ENCODE measurements at regions not wholly inside any gene's neighbourhood (a gene's known extent, or its start where the extent isn't known, plus 50 kb on each side); places are given as distances from the start of the nearest gene placed in this dataset.

DNA sequence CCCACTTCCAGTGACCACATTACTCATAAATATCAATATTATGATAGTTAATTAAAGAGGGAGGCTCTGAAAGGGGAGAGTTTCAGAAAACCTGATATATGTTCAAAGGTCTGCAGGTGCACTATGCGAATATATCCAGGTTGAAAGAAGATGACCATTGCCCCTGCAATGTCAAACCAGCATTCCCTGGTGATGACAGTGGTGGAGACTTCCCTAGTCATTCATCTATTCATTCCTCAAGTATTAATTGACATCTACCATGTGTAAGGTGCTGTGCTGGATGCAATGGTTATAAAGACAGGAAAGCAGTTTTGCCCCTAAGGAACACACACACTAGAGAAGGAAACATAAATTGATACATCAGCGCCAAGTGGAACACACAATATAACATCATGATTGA lies 588.3 kb upstream of the KCNMB2 start:
- DNase-seq, result no peak

DNA sequence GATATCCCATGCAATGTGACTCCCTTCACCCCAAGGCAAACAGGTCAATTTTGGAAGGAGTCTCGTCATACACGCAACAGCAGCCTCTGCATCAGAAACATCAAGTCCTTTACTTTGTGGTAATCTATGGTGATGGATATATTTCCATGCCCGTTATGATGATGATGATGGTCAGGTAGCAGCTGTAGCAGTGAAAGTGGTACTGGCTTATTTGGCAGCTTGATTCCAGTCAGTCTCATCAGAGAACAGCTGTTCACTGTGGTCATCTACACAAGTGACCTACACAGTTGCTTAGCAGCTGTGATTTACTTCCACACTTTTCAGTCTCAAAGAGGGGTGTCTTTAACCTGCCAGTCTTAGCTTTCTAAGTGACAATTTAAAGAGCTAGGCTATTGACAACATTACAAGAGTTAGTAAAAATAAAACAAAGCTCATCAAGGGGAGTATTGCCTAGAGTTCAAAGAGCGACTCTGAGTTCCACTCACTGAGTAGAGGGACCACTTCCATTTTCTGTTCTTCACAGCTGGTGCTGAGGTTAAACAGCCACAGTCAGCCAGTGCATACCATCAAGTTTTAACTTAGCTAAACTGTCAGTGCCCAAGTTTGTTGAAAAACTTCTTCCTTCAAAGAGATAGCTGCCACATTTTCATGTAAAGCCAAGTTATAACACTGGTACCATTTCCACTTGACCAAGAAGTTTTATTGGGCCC lies 587.4 kb upstream of the KCNMB2 start:
- DNase-seq, result no peak

DNA sequence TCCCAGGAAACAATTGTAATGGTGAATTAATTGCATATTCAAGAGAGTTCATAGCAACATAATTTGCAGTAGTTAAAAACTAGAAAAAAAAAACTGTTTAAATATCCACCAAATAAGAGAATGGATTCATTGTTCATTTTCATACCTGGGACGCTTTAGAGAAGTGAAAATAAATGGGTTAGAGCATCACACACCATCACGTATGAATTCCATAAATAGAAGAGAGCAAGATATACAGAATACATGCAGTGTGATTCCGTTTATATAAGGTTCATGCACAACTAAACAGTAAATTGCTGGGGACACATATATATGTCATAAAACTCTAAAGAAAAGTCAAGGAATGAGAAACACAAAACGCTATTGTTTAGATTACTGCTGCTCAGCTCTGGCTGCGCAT lies 577.0 kb upstream of the KCNMB2 start:
- DNase-seq, result no peak

DNA sequence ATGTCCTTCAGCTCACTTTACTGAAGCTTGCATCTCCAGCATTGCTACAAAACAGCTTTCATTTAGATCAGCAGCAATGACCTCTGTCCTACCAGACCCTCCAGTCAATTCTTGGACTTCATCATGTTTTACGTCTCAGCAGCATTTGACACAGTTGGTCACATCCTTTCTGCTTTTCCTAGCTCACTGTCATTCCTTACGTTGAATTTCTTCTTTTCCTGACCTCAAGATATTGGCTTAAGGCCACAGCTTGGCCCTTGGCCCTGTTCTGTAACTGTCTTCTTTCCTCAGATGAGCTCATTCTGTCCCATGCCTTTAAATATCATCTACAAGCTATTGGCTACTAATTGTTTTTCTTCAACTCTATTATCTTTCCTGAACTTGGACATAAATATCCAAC lies 576.2 kb upstream of the KCNMB2 start:
- DNase-seq, result no peak

DNA sequence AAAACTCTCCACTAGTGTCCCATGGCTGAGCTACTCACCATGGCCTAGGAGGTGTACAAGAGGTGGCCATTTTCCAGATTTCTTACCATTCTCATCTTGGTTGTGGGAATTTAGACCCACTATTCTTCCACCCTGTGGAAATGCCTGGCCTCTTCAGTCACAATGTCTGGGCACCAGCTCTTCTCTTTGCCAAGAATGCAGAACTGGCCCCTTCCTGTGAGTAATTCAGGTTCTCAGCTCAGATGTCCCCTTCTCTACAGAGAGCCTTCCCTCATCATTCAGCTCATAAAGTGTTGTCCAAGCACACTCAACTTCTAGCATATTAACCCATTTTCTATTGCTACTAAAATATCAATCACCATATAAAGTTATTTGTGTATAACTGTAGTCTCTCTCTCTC lies 575.5 kb upstream of the KCNMB2 start:
- DNase-seq, result no peak

DNA sequence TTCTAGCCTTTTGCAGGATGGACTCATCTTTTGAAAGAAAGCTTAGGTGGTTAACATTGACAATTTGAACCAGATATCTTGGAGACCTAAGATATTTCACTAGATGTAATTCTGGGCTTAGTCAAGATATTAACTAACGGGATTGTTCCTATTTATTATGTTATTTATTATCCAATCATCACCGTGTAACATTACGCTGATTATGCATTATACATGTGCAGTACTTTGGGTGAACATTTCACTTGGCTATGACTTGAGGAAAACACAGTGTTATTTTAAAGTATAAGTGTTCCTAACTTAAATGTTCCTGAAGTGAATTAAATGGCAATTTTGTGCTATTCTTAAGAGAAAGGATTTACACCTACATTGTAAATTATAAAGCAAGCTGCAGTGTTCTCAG lies 574.5 kb upstream of the KCNMB2 start:
- DNase-seq, result no peak

DNA sequence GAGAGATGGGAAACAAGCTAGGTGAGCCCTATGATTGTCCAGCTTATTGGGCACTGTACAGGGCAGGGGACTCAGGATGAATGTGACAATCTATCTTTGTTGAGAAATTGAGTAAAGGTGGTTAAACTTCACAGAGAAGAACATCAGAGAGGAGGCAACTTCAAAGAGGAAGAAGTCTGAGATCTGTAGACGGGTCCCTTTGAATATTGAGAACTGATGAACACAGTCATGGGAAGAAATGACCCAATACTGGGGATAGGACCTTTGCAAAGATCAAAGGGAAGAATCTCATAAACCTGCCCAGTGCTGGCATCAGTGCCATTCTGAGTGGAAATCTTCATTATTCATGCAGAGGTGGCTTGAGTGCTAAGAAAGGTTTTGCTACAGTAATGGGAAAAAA lies 569.7 kb upstream of the KCNMB2 start:
- no peak for DNase-seq

DNA sequence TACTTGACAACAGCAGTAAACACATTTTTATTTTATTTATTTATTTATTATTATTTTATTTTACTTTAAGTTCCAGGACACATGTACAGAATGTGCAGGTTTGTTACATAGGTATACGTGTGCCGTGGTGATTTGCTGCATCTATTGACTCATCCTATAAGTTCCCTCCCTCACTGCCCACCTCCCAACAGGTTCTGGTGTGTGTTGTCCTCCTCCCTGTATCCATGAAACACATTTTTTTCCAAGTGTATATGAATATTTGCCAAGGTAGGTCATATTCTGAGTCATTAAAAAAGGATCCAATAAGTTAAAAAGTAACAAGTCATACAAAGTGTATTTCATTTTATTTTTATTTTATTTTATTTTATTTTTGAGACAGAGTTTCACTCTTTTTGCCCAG lies 567.3 kb upstream of the KCNMB2 start:
- DNase-seq, result no peak

DNA sequence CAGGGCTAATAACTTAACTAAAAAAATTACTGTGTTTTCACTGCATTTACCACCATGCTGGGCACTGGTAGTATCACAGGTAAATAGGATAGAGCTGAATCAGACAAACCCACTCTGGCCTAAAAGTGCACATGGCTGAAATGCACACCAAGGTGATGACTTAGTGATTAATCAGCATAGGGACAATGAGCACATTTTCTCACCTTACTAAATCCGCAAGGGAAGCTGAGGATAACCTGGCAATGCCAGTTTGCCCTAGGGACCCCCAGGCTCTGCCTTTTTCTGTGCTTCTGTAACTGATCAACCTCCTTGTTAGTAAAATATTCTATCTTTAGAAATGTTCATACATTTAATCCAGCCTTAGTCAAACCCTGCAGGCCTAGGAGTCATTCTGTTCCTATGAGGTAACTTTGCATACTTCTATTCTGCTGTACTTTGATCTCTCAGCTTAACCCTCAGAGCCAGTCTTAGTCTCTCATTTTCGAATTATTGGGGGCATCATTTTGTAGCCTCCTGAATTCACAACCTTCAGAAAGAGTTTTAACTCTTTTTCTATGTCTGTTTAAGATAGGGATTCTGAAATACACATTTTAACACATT lies 562.9 kb upstream of the KCNMB2 start:
- DNase-seq, result no peak

DNA sequence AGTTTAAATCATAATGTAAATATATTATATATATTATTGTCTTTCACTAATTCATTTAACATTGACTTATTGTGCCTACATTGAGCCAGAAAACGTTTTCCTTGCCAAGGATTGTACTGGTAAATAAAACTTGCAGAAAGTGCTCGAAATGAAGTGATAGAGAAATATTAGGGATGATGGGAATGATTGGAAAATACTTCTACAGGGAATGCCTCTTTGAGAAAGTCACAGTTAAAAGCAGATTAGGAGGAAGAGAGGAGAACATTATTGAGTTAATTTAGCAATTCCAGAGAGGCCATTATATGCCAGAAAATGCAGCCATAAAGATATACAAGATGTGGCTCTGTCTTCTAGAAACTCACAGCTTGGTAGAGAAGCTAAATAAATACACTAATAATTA lies 560.0 kb upstream of the KCNMB2 start:
- no peak for DNase-seq

DNA sequence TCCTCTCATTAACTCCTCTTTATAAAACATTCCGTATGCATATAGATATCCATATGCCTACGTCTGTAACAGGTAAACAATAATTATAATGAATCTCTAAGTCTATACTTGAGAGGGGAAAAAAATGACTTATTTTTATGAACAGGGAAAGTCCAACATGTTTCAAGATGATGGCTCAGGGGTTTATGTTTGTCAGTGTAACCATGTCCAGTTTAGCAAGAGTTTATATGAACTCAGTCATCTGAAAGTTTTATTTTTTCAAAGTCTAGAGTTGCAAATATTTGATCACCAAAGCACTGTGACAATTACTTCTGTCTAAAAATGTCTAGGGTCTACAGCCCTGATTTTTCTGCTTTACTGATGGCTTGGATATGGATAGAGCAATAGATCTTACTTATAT lies 559.4 kb upstream of the KCNMB2 start:
- no peak for DNase-seq

DNA sequence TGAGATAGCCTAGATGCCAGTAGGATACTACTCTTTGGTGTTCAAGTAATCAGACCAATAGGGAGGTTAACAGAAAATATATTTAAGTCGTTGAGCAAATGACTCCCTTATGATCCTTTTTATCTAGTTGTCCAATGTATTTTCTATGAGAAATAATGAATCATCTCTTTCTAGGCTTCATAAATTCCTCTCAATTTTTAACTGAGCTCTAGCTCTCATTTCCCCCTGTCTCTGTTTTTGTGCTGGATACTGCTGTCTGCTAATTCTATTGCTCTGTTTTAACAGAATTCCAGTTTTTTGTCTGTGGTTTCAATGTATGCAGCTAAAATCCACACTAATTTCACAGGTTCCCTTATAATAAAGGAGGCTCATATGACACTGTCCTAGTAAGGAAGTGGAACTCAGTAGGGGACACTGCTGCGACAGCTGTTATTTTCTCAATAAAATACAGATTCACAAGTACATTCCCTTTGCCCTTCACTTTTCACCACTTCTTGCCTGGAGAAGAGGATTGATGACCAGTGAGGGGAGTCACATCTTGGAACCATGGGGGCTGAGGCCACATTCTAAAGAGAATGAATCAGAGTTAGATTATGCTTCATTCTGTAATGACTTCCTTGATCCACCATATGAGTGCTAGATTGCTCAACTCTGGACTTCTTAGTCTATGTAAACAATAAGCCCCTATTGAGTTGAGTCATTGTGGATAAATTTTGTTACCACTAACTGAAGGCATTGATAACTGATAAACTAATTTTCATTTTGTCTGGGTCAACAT lies 558.7 kb upstream of the KCNMB2 start:
- DNase-seq, result no peak

DNA sequence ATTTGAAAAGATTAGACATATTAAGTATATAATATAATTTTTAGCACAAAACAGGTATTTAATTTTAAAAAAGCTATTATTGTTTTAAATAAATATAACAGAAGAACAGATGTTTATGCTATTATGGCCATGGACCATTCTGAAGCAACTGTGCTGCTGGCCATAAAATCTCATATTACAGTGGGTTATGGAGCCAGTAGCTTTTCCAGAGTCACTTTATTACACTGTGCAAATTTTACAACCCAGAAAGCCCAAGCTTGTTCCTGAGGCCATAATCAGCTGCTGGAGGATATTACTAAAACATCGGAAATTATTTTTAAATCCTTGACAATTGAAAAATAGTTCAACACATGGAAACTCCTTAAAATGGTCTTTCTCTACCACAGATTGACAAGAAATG lies 557.3 kb upstream of the KCNMB2 start:
- no peak for DNase-seq

DNA sequence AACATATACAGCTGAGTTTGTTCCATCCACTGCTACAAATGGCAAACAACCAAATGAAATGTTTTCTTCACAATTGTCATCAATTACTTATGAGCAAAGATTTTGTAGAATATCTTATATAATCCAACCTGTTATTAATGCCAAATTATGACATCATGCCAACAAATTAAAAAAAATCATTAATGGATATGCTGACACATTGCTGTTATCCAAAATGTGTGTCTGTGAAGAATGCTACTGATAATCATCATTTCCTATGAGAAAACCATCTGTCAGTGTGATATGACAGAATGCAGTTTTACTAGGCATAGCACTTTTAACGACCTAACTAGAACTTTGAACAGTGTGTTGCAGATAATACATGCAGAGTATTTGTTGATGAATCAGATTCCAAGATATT lies 556.5 kb upstream of the KCNMB2 start:
- DNase-seq, result no peak

DNA sequence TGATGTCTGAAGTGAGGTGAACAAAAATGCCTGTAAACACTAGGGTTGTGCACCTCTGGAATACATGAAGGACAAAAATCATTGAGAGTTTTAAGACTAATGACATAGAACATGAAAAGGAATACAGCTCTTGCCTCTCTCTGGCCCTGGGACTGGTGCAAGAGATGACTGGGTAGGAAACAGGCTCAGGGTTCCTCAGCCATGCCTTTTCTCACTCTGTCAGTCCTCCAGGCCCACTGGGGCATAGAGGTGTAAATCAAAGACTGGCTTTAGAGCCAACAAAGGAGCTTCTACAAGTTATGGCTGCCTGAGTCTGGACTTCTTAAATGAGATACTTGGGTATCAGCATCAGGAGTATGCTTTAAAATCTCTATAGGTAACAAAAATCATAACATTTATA lies 554.7 kb upstream of the KCNMB2 start:
- DNase-seq, result no peak

DNA sequence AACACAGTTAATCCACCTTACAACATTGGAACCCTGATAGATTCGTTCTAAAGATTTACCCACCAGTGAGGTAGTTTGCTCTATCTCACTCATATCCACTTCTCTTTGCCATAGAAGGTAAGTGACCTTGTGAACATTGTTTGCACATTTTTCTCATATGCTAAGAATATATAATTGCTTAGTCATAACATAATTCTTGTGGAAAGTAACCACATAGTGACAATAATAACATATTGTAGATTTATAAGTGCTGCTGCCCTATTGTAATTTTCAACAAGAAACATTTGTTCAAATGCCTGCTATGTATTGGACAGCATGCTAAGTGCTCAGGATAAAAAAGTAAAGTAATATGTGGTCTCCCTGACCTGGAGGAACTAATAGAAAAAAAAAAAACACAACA lies 554.2 kb upstream of the KCNMB2 start:
- DNase-seq, result no peak

DNA sequence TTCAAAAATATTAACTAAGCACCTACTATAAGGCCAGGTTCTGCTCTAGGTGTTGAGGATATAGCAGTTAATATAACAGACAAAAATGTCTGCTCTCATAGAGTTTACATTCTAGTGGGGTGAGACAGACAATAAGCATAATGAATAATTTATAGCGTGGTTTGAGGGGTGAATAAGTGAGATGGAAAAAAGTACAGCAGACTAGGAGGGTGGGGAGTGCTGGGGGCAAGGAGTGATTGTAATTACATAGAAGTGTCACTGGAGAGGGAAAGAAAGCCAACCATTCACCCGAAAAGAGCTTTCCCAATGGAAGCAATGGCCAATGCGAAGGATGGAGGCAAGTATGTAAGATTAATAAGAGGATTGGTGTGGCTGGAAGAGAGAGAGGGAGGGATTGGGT lies 552.9 kb upstream of the KCNMB2 start:
- no peak for DNase-seq

DNA sequence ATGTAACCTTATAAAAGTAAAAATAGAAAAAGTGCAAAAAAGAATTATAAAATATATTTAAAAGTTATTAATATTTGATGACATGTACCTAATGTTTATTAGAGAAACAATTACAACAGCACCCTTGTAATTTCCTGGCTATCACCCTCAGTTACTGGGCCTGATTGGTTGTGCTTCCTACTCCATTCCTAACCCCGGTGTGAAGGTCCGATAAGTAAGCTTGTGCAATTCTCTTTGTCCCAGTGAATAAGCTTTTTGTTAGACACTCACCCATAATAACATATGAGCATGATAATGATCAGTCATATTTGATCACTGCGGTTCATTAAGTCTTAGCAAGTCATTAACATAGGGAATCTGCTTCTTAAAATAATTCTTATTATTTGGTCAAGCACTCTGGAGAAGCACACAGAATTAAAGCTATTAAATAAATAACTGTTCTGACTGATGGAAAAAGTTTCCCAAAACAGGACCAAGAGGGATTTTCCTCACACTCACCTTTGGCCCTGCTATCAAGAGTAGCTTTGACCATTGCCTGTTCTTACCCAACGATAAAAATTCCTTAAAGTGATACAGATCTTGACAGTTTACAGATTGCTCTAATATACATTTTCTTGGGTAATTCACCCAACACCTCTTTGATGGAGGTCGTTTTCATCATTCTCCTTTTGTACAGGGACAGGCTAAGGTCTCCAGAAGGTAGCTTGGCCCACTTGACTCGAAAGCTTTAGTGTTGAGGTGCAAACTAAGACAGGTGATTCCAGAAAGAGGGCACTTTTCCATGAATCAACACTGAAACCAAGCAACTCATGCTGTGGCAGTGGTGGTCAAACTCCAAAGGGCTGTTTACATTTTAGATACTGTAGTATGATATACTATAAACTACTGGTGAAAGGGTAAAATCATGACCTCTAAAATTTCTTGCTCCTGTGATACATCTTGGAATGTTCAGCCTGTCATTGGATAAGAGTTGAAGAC lies 543.0 kb upstream of the KCNMB2 start:
- DNase-seq, result no peak

DNA sequence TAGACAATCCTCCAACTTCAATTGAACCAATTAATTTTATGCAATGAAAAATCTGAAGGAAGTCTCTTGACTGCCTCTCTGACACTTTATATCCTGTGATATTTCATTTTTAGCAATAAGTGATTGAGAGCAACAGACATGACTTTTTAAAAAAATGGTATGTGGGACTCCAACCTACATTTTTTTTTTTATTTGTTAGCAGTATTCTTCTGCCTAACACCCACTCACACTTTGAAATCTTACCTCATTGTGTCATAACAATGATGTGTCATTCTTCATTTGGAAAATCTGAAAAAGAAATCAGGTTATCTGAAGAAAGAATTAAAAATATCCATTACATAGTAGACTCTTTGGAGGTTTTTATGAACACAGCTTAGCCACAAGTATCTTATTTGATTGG lies 541.3 kb upstream of the KCNMB2 start:
- DNase-seq, result no peak

DNA sequence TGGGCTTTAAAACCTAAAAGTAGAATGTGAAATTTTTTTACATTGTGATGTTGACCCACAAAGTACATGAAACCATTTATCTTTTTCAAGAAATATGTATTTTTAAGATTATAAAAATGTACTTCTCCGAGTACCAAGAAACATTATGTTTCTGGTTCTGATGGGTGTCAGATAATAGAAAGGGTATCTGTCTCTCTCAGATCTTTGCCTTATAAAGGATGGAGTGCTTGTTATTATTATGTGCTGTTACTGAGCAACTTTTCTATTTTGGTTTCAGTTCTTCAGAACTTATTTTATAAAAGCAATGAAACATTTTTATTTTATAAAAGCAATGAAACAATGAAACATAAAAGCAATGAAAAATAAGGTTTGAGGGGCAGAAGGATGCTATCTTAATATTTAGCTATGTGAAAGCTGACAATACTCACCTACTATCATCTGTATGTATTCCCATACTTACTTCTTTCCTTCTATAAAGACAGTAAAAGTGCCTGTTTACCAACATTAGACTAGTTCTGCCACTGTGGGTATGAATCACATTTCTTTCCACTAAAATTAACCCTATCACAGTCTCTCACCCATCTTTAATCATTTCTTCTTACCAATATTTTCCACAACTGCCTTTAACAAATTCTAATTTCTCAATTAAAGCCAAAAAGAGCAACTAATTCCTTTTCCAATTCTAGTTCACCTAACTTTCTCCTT lies 540.7 kb upstream of the KCNMB2 start:
- DNase-seq, result no peak

DNA sequence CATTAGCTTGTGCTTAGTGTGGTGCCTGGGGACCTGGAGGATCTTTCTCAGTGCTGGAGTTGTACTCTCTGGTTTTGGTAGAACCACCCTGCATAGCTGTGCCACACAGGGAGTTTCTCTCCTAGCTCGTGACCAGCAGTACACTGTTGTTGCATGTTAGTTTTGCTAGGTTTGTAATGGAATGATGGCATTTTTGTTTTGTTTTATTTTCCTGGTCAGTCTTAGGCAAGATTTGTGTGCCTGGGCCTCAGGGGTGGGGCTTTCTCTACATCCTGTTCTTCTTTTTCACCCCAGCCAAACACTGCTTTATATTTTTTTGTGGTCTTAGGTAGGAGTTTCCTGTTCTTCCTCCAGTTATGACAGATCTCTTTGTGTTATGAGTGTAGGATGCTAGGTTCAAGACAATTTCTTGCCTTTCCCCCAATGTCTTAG lies 534.5 kb upstream of the KCNMB2 start:
- DNase-seq, result no peak

DNA sequence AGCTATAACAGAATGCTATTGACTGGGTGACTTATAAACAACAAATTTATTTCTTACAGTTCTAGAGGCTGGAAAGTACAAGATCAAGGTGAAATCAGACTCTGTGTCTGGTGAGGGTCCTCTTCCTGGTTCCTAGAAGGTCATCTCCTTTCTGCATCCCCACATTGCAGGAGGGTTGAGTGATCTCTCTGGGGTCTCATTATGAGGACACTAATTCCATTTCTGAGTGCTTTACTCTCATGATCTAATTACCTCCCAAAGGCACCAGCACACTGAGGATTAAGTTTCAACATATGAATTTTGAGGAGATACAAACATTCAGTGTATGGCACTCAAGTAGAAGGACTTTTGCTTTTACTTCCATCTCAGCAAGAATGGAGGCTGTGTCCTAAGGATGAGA lies 534.1 kb upstream of the KCNMB2 start:
- no peak for DNase-seq
